GM18873 (cell line): ENCODE measurements at regions not wholly inside any gene's neighbourhood (a gene's known extent, or its start where the extent isn't known, plus 50 kb on each side); places are given as distances from the start of the nearest gene placed in this dataset.
"Not testable (repeated sequence)": the region's sequence is repeated elsewhere in the genome, so short reads cannot be mapped to it uniquely, and the experiment has no call there.

Experiments
- ATAC-seq: cut with Tn5 transposase; IDR thresholded peaks from one replicate; pipeline ENCODE4 v1.9.1; 2021; ENCODE audit warnings: mild to moderate bottlenecking, moderate library complexity, moderate number of reproducible peaks; ENCODE audit not compliant: unreplicated experiment, low FRiP score

GRCh38 chr12:62191491-62192179 lies 68.6 kb upstream of the USP15 start:
- ATAC-seq, result no peak

DNA sequence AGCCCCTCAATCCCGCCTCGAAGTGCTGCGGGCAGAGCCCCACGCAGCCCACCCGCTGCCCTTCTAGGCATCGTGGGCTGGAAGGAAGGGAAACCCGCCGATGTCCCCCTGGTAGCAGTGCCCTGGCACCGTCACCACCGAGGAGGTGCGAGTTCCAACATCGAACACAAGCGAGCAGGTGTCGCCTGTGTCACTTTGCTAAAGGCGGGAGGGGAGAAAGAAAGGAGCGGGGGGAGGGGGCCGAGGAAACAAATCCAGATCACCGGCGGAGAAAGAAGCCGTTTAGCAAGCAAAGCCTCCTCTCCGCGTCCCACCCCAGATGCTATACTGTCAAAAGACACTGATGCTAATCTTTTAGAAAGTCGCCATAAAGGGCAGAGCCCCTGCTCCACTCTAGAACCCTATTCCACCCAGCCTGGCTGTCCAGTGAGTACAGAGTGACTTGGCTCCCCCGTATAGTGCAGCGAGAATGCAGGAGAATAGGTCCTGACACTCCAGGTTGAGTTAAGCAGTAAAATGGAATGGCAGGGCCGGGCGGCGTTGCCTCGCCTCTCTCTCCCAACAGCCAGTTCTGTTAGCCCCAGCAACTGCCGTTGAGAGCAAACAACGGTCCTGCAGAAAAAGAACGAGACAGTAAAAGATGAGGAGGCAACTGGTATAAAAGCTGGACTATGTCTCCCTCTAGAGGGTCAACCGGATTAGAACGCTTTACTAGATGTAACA lies 67.9 kb upstream of the USP15 start:
- peak; percentile 94 for ATAC-seq

DNA sequence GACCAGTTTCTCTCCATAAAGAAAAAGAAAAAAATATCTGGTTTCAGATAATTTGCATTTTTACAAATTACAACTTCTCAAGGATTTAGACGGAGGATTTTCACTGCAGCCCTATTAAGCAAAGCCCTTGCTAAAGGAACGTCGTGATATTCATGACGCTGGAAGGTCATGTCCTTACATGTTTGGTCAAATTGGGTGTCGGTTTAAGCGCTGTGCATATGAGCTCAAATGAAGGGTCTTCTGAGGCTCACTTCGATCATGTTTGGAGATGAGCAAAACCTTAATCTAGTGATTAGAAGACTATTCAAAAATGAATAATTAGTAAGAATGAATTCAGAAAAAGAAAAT lies 67.3 kb upstream of the USP15 start:
- ATAC-seq, result peak; percentile 18

DNA sequence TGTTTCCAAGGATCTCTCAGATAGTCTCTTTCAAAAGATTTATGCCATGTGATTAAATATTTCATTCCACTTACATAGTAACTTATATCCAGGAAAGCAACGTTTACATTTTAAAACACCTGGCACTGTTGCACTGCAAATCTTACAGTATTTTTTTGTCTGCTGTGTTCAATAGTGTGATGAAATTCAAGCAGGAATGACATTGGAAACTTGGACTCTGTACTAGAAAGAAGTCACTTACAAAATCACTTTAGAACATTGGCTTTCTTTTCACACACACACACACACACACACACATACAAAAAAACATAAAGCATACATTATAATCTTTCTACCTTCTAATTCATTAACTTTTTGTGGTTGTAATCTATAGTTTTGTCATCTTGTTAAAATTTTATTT lies 66.2 kb upstream of the USP15 start:
- no peak for ATAC-seq

GRCh38 chr12:62194616-62195015 lies 65.6 kb upstream of the USP15 start:
- no peak for ATAC-seq

DNA sequence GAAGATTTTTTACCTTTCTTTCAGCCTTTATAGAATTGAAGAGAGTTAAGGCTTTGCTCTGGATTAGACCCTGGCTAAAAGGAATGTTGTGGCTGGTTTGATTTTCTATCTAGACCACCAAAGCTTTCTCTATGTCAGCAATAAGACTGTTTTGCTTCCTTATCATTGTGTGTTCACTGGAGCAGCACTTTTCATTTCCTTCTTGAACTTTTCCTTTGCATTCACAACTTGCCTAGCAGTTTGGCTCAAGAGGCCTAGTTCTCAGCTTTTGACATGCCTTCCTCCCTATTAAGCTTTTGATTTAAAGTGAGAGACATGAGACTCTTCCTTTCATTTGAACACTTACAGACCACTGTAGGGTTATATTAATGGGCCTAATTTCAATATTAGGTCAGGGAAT lies 64.1 kb upstream of the USP15 start:
- no peak for ATAC-seq

- not testable (repeated sequence) for ATAC-seq
These were observed 57.3 kb upstream of the USP15 start for GRCh38 chr12:62202861-62203260.

DNA sequence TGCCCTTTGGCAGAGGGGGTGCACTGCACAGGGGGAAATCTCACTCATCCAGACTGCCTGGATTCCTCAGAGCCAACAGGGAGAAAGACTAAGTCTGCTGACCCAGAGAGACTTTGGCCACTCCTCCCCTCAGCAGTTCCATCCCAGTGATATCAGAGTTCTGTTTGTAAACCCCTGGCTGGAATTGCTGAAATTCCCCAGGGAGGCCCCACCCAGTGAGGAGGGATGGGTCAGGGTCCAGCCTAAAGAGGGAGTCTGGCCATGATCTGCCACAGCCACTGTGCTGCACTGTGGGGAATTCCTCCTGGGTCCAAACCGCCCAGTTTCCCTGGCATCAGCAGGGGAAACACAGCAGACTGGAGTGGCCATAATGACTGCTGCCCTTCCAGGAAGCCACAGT lies 54.9 kb upstream of the USP15 start:
- ATAC-seq, result no peak

GRCh38 chr12:62207248-62207647 lies 53.0 kb upstream of the USP15 start:
- no peak for ATAC-seq
